Astrocyte of the spinal cord (primary cell): ENCODE measurements at regions not wholly inside any gene's neighbourhood (a gene's known extent, or its start where the extent isn't known, plus 50 kb on each side); places are given as distances from the start of the nearest gene placed in this dataset.

Source experiments
- DNase-seq: peaks from one replicate; pipeline ENCODE4 v3.0.0; 2011; ENCODE audit warnings: low read depth, low spot score
- H3K4me3 ChIP-seq: 2 replicates; pipeline ENCODE4 v1.5.1; 2011; ENCODE audit warnings: low read depth, mild to moderate bottlenecking, low read length, moderate library complexity
- CTCF ChIP-seq: IDR thresholded peaks from 2 replicates; pipeline ENCODE4 v1.5.1; 2012; ENCODE audit warnings: low read depth, mild to moderate bottlenecking, low read length, inconsistent platforms
- in situ Hi-C: cut with HindIII; loops from 2 replicates; pipeline ENCODE4 v1.10.0; 2017; ENCODE audit warnings: low sequenced_read_pairs

- DNase-seq: no peak
- in situ Hi-C loops: no loop called here
- no peak for TF ChIP-seq CTCF
- no peak overlapping the region for H3K4me3 ChIP-seq
Measured at GRCh38 chr2:176443946-176444345, 174.7 kb downstream of the MTX2 start.

GRCh38 chr2:176445956-176446355 lies 176.7 kb downstream of the MTX2 start:
- TF ChIP-seq CTCF: no peak
- H3K4me3 ChIP-seq: no peak overlapping the region
- in situ Hi-C loops: no loop called here
- DNase-seq: peak; percentile 78

- no peak for TF ChIP-seq CTCF
- in situ Hi-C loops: no loop called here
- H3K4me3 ChIP-seq: no peak overlapping the region
- no peak for DNase-seq
Measured at GRCh38 chr2:176446718-176447414, 177.6 kb downstream of the MTX2 start.

- in situ Hi-C loops: no loop called here
- DNase-seq: no peak
- H3K4me3 ChIP-seq: no peak overlapping the region
- TF ChIP-seq CTCF: no peak
Measured at GRCh38 chr2:176447616-176448015, 178.4 kb downstream of the MTX2 start.

- in situ Hi-C loops: no loop called here
Measured at GRCh38 chr2:176449852-176450251, 180.6 kb downstream of the MTX2 start.

GRCh38 chr2:176453784-176454183 lies 184.5 kb downstream of the MTX2 start:
- no peak overlapping the region for H3K4me3 ChIP-seq
- no peak for TF ChIP-seq CTCF
- DNase-seq: no peak
- in situ Hi-C loops: no loop called here

More at GRCh38 chr2:176449852-176450251, 180.6 kb downstream of the MTX2 start:
- no peak for DNase-seq
- no peak for TF ChIP-seq CTCF
- no peak overlapping the region for H3K4me3 ChIP-seq
